ENCODE measurements at regions not wholly inside any gene's neighbourhood (a gene's known extent, or its start where the extent isn't known, plus 50 kb on each side); places are given as distances from the start of the nearest gene placed in this dataset.

GRCh38 chr10:129305046-129305445 lies 162.0 kb upstream of the MGMT start:
- Histone ChIP-seq H3K36me3 (ENCODE audit: control insufficient read depth, insufficient read depth, low read length) (no peaks in the 10 kb centered on the region), H3K4me1 (ENCODE audit: control insufficient read depth, insufficient read depth, low read length) (no peaks in the 10 kb centered on the region)

DNA sequence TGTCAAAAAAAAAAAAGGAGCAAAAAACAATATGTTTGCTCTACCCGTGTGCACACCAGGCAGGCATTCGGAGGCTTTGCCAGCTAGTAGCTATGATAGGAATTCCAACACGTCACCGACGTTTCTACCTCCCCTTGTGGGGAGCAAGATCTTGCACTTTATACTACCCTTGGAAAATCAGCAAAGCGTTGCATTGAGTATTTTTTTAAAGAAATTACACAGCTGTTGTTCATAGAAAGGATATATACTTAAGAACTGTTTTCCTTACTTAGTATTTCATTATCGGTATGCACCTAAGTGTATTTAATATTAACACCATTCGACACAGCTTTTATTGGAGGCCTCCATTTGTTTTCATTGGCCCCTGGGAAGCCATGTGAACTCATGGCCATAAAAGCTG lies 159.9 kb upstream of the MGMT start:
- Histone ChIP-seq H3K27ac (ENCODE audit: low read depth, low read length) (no peak overlapping the region), H3K4me1 (ENCODE audit: control insufficient read depth, insufficient read depth, low read length) (no peaks in the 10 kb centered on the region), H3K9me3 (ENCODE audit: control insufficient read depth, insufficient read depth, low read depth, low read length) (no peaks in the 10 kb centered on the region), H3K27me3 (ENCODE audit: control insufficient read depth, insufficient read depth, low read length) (no peaks in the 10 kb centered on the region), H3K9ac (ENCODE audit: low read length) (no peak overlapping the region), H3K36me3 (ENCODE audit: control insufficient read depth, insufficient read depth, low read length) (no peaks in the 10 kb centered on the region), H3K4me3 (ENCODE audit: low read depth, low read length) (no peak overlapping the region)

More at GRCh38 chr10:129305046-129305445, 162.0 kb upstream of the MGMT start:
- no peak overlapping the region for H3K9ac ChIP-seq (ENCODE audit: low read length)
- H3K27me3 ChIP-seq (ENCODE audit: control insufficient read depth, insufficient read depth, low read length), result no peaks in the 10 kb centered on the region
- H3K9me3 ChIP-seq (ENCODE audit: control insufficient read depth, insufficient read depth, low read depth, low read length), result no peaks in the 10 kb centered on the region
- H3K27ac ChIP-seq (ENCODE audit: low read depth, low read length), result no peak overlapping the region
- no peak overlapping the region for H3K4me3 ChIP-seq (ENCODE audit: low read depth, low read length)

DNA sequence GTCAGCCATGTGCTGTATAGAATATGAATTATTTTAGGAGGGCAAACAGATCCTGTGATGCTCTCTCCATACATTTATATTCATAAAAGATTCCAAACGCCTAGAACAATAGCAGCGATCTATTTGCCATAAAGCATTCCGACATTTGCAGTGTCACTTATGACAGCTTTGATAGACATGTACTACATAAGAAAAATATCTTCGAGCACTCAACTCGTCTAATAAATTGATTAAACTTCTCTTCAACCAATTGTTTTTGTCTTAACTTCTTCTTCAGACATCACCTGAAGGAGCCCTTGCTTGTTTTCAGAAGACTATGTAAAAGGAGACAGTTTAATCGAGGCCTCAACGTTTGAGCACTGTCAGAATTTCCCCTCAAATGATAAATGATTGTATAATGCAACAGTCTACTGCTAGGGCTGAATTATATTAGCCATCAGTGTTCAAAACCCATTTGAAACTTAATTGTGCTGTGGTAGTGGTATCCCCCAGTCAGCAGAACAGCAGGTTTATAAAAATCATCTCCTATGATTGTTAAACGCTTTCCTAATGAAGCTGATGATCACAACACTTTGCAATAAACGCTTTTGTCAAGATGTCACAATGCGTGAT lies 158.0 kb upstream of the MGMT start:
- no peak overlapping the region for H3K9ac ChIP-seq (ENCODE audit: low read length)
- H3K36me3 ChIP-seq (ENCODE audit: control insufficient read depth, insufficient read depth, low read length), result no peaks in the 10 kb centered on the region
- no peaks in the 10 kb centered on the region for H3K27me3 ChIP-seq (ENCODE audit: control insufficient read depth, insufficient read depth, low read length)
- no peak overlapping the region for H3K4me3 ChIP-seq (ENCODE audit: low read depth, low read length)
- no peaks in the 10 kb centered on the region for H3K9me3 ChIP-seq (ENCODE audit: control insufficient read depth, insufficient read depth, low read depth, low read length)
- H3K4me1 ChIP-seq (ENCODE audit: control insufficient read depth, insufficient read depth, low read length), result no peaks in the 10 kb centered on the region
- no peak overlapping the region for H3K27ac ChIP-seq (ENCODE audit: low read depth, low read length)

- Histone ChIP-seq H3K27me3 (ENCODE audit: control insufficient read depth, insufficient read depth, low read length) (no peaks in the 10 kb centered on the region), H3K36me3 (ENCODE audit: control insufficient read depth, insufficient read depth, low read length) (no peaks in the 10 kb centered on the region), H3K4me1 (ENCODE audit: control insufficient read depth, insufficient read depth, low read length) (no peaks in the 10 kb centered on the region), H3K4me3 (ENCODE audit: low read depth, low read length) (no peak overlapping the region), H3K9ac (ENCODE audit: low read length) (no peak overlapping the region), H3K9me3 (ENCODE audit: control insufficient read depth, insufficient read depth, low read depth, low read length) (no peaks in the 10 kb centered on the region), H3K27ac (ENCODE audit: low read depth, low read length) (no peak overlapping the region)
Measured at GRCh38 chr10:129309565-129309964, 157.5 kb upstream of the MGMT start.

DNA sequence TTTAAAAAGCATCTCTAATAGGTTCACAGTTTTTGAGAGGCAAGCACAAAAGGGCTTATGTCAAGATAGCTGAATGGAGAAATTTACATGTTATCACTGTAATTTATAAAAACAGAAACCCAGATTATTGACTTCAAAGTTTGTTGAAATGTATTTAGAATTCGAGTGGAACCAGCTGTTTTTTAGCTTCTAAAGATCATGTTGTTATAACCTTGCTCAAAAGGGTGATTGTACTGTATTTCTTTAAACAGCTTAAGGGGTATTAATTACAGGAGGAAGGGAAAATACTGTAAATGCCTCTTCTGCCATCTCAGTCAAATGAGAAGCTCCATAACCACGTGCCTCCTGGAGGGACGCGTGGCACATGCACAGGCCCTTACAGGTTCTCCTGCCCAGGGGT lies 156.2 kb upstream of the MGMT start:
- H3K27ac ChIP-seq (ENCODE audit: low read depth, low read length), result no peak overlapping the region
- H3K9ac ChIP-seq (ENCODE audit: low read length), result no peak overlapping the region
- H3K9me3 ChIP-seq (ENCODE audit: control insufficient read depth, insufficient read depth, low read depth, low read length), result no peaks in the 10 kb centered on the region
- H3K4me1 ChIP-seq (ENCODE audit: control insufficient read depth, insufficient read depth, low read length), result no peaks in the 10 kb centered on the region
- no peaks in the 10 kb centered on the region for H3K27me3 ChIP-seq (ENCODE audit: control insufficient read depth, insufficient read depth, low read length)
- no peak overlapping the region for H3K4me3 ChIP-seq (ENCODE audit: low read depth, low read length)
- no peaks in the 10 kb centered on the region for H3K36me3 ChIP-seq (ENCODE audit: control insufficient read depth, insufficient read depth, low read length)

DNA sequence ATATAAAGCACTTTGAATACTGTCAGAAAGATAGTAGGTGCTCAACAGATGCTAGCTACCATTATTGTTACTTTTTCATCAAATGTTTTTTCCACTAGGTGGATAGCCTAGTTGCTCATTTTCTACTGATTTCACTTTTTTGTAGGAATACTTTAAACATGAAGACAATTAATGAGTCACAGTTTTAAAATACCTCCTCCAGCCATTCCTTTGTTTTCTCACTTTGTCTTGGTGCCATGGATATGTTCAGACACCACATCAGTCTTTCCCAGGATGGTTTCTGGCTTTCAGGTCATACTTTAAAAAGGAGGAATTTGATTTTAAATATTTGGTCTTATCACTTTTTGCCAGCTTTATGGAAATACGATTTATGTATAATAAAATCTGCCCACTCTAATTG lies 147.1 kb upstream of the MGMT start:
- Histone ChIP-seq H3K4me3 (ENCODE audit: low read depth, low read length) (no peak overlapping the region), H3K27me3 (ENCODE audit: control insufficient read depth, insufficient read depth, low read length) (no peaks in the 10 kb centered on the region), H3K36me3 (ENCODE audit: control insufficient read depth, insufficient read depth, low read length) (no peaks in the 10 kb centered on the region), H3K9ac (ENCODE audit: low read length) (no peak overlapping the region), H3K9me3 (ENCODE audit: control insufficient read depth, insufficient read depth, low read depth, low read length) (peaks cover 12% of the 10 kb centered on the region), H3K4me1 (ENCODE audit: control insufficient read depth, insufficient read depth, low read length) (peaks cover 6% of the 10 kb centered on the region; the same call in 1 of the 2 replicates), H3K27ac (ENCODE audit: low read depth, low read length) (no peak overlapping the region)

GRCh38 chr10:129320340-129320739 lies 146.7 kb upstream of the MGMT start:
- Histone ChIP-seq H3K27me3 (ENCODE audit: control insufficient read depth, insufficient read depth, low read length) (no peaks in the 10 kb centered on the region), H3K27ac (ENCODE audit: low read depth, low read length) (no peak overlapping the region), H3K9ac (ENCODE audit: low read length) (no peak overlapping the region), H3K4me3 (ENCODE audit: low read depth, low read length) (no peak overlapping the region), H3K9me3 (ENCODE audit: control insufficient read depth, insufficient read depth, low read depth, low read length) (peaks cover 12% of the 10 kb centered on the region), H3K36me3 (ENCODE audit: control insufficient read depth, insufficient read depth, low read length) (no peaks in the 10 kb centered on the region), H3K4me1 (ENCODE audit: control insufficient read depth, insufficient read depth, low read length) (peaks cover 6% of the 10 kb centered on the region; the same call in 1 of the 2 replicates)

- H3K27ac ChIP-seq (ENCODE audit: low read depth, low read length), result no peak overlapping the region
- H3K4me3 ChIP-seq (ENCODE audit: low read depth, low read length), result no peak overlapping the region
- peaks cover 10% of the 10 kb centered on the region for H3K9me3 ChIP-seq (ENCODE audit: control insufficient read depth, insufficient read depth, low read depth, low read length)
- H3K9ac ChIP-seq (ENCODE audit: low read length), result no peak overlapping the region
- no peaks in the 10 kb centered on the region for H3K27me3 ChIP-seq (ENCODE audit: control insufficient read depth, insufficient read depth, low read length)
- peaks cover 6% of the 10 kb centered on the region; the same call in 1 of the 2 replicates for H3K4me1 ChIP-seq (ENCODE audit: control insufficient read depth, insufficient read depth, low read length)
- H3K36me3 ChIP-seq (ENCODE audit: control insufficient read depth, insufficient read depth, low read length), result no peaks in the 10 kb centered on the region
Measured at GRCh38 chr10:129321727-129322126, 145.3 kb upstream of the MGMT start.

DNA sequence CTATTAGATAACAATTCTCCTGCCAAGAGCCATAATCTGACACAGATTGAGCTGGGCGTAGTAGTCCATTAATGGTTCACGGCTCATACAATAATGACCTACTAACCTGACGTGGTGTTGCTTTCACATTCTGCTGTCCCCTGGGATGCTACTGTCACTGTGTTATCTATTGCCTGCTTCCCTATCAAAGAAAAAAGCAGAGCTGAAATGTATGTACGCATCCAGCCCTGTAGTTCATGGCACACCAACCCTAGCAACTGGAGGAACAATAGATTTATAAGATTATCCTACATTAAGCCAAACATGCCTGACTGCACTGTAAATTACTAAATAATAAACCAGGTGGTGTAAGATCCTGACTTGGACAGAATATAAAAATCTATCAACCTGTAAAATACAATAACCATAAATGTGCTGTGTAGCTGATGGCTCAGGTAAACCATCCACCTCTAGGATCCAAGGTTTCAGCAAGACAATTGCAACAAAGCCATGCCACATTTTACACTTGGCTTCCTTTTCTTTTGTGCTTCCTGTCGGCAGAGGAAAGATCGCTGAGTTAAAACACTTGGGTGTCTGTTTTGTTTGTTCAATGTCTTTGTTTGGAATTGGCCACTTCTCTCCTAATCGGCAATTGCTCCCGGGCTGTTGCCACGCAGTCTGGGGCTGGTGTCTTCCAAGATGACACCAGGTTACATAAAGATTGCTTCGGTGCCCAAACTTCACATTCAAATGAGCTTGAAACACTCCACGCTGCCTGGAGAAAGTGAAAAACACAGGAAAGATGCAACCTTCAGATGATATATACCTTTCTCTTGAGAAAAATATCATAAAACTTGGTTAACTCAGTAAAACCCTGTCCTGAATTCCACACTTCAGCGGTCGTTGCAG lies 143.9 kb upstream of the MGMT start:
- H3K4me1 ChIP-seq (ENCODE audit: control insufficient read depth, insufficient read depth, low read length), result peaks cover 6% of the 10 kb centered on the region; the same call in 1 of the 2 replicates
- H3K9ac ChIP-seq (ENCODE audit: low read length), result no peak overlapping the region
- no peaks in the 10 kb centered on the region for H3K36me3 ChIP-seq (ENCODE audit: control insufficient read depth, insufficient read depth, low read length)
- no peak overlapping the region for H3K27ac ChIP-seq (ENCODE audit: low read depth, low read length)
- H3K9me3 ChIP-seq (ENCODE audit: control insufficient read depth, insufficient read depth, low read depth, low read length), result peaks cover 8% of the 10 kb centered on the region
- no peaks in the 10 kb centered on the region for H3K27me3 ChIP-seq (ENCODE audit: control insufficient read depth, insufficient read depth, low read length)
- no peak overlapping the region for H3K4me3 ChIP-seq (ENCODE audit: low read depth, low read length)

DNA sequence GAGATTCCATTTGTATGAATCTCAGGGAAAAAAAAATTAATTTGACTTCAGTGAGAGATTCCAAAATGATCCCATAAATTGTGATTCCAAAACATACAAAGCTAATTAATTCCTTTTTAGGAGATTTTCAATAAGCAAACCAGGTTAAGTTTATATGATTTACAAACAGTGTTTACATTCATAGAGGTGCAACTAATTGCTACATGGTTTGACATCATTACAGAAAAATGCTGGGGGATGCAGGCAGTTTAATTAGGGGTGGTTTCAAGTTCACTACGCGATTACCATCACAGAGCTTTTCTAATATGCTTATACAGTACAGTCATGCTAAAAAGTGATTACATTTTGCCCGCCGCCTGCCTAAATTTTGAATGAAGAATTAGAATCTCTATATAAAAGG lies 143.2 kb upstream of the MGMT start:
- Histone ChIP-seq H3K27ac (ENCODE audit: low read depth, low read length) (no peak overlapping the region), H3K4me1 (ENCODE audit: control insufficient read depth, insufficient read depth, low read length) (peaks cover 6% of the 10 kb centered on the region; the same call in 1 of the 2 replicates), H3K9me3 (ENCODE audit: control insufficient read depth, insufficient read depth, low read depth, low read length) (peaks cover 8% of the 10 kb centered on the region), H3K9ac (ENCODE audit: low read length) (no peak overlapping the region), H3K27me3 (ENCODE audit: control insufficient read depth, insufficient read depth, low read length) (no peaks in the 10 kb centered on the region), H3K36me3 (ENCODE audit: control insufficient read depth, insufficient read depth, low read length) (no peaks in the 10 kb centered on the region), H3K4me3 (ENCODE audit: low read depth, low read length) (no peak overlapping the region)

DNA sequence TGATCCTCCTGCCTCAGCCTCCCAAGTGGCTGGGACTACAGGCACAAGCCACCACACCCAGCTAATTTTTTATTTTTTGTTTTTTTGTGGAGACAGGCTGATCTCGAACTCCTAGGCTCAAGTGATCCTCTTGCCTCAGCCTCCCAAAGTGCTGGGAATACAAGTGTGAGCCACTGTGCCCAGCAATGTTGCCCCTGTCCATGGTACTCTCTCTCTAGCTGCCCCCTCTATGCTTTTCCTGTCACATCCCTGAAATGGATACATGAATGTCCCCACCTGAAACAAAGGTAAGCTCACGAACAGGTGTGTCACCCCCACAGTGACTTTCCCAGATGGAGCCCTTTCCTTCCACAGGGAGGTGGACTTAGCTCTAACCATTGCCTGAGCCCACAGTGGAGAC lies 141.1 kb upstream of the MGMT start:
- no peaks in the 10 kb centered on the region for H3K36me3 ChIP-seq (ENCODE audit: control insufficient read depth, insufficient read depth, low read length)
- H3K9me3 ChIP-seq (ENCODE audit: control insufficient read depth, insufficient read depth, low read depth, low read length), result no peaks in the 10 kb centered on the region
- no peaks in the 10 kb centered on the region for H3K27me3 ChIP-seq (ENCODE audit: control insufficient read depth, insufficient read depth, low read length)
- H3K9ac ChIP-seq (ENCODE audit: low read length), result no peak overlapping the region
- H3K4me3 ChIP-seq (ENCODE audit: low read depth, low read length), result no peak overlapping the region
- peaks cover 6% of the 10 kb centered on the region; the same call in 1 of the 2 replicates for H3K4me1 ChIP-seq (ENCODE audit: control insufficient read depth, insufficient read depth, low read length)
- H3K27ac ChIP-seq (ENCODE audit: low read depth, low read length), result no peak overlapping the region

All from HUES6 (cell line).